ENCODE measurements at regions not wholly inside any gene's neighbourhood (a gene's known extent, or its start where the extent isn't known, plus 50 kb on each side); places are given as distances from the start of the nearest gene placed in this dataset.

- no peak for DNase-seq
These were observed 96.8 kb upstream of the AGR3 start for GRCh38 chr7:16978358-16979244.

DNA sequence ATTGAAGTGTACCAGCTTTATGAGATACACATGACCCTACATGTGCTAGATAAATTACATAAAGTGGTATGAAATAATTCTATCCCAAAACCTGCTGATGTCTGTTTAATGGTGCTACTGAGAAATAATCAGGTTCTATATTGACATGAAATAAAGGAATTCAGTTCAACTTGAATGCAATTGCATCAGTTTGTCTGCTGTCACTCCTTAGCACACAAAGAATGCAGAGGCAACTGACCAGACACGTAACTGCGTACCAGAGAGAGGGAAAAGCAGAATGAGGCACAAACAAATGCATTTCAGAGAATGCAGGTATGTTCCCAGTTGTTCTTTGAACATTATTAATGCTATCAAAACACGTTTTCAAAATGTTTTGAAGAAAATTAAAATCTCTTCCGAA is 98.8 kb upstream of the AGR3 start:
- DNase-seq, result no peak

DNA sequence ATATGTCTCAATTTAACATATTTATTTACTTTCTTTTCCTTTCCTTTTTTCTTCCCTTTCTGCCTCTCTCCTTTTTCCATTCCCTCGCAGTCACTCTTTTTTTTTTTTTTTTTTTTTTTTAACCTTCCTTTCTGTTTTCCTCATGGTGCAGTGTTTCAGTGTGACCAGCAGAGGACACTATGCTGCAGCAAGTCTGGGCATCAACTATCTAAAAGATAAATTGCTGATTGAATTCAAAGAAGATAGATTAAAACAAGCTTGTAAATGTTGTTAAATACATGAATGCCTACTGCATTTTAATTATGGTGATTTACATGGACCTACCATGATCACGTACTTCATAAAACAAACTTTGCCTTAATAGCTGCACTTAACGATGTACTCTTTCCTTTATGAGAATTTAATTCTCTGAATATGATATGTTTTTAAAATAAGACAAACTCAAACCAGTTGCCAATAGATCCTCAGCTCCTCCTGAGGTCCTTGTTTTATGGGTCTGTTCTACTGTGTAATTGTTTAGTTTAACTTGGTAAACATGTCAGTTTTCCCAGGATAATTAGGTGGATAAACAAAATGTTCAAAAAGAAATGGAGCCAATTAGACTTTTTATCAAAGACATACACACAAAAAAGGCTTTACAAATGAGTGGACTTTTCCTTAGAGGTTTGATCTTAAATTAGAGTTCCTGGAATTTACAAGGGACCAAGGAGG is 101.0 kb upstream of the AGR3 start:
- DNase-seq, result peak; percentile 55 to 56

GRCh38 chr7:16984375-16984774 is 102.6 kb upstream of the AGR3 start:
- no peak for DNase-seq

DNA sequence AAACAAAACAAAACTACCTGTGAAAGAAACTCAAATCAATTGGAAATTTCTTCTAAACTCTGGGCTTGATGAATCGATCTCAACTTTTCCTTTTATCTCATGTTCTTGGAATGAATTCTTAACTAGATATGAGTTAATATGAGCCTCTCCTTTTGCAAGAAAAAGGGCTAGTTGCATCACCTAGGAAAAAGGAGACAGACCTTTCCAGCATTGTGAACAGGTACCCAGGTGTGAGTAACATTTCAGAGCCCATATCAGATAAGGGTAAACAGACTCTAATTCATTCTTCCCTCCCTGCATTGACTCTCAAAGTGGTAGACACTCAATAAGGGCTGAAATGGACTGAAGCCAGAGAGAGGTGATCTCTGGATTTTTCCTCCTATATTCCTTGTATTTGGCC is 103.8 kb upstream of the AGR3 start:
- DNase-seq, result no peak

DNA sequence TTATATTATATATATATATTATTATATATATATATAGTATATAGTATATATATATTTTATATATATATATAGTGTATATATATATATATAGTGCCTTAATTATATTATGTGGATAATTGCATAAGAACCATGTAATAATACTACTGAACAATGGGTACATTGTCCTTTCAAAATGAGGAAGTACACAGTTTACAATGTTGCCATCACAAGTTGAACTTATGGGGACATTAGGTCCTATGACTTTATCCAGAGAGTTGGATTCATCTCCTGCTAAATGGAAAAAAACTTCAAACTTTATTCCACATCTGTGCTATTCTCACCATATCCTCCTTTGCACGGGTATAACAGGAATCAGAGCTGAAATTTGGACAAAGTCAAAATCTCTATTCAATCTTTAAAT is 105.0 kb upstream of the AGR3 start:
- no peak for DNase-seq

DNA sequence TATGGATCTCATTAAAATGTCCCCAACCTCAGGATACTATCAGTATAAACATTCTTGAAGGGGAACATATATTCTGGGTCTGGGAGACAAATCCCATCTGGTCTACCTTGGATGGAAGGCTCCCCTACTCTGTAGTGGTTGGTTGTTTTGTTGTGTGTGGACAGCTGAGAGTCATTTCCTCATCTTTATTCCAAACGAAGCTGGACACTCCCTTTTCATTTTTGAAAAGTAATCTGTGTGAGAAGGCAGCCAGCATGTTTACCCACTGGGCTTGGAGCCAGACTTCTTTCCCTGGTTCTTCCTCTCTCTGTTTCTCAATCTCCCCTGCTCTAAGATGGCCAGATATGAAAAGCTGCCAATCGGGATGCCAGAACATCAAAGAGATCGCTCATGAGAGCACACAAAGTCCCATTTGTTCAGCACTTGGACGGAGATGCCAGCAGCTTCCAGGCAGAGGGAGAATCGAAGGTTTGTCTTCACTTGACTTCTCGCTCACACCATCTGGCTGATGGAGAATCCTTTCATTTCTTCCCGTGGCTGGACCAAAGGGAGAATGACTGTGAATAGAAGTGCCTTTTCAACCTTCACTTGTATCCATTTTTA is 108.1 kb upstream of the AGR3 start:
- DNase-seq, result peak; percentile 76 to 86

- DNase-seq, result no peak
These were observed 109.8 kb upstream of the AGR3 start for GRCh38 chr7:16991551-16991950.

- DNase-seq, result no peak
These were observed 111.8 kb upstream of the AGR3 start for GRCh38 chr7:16993543-16993942.

DNA sequence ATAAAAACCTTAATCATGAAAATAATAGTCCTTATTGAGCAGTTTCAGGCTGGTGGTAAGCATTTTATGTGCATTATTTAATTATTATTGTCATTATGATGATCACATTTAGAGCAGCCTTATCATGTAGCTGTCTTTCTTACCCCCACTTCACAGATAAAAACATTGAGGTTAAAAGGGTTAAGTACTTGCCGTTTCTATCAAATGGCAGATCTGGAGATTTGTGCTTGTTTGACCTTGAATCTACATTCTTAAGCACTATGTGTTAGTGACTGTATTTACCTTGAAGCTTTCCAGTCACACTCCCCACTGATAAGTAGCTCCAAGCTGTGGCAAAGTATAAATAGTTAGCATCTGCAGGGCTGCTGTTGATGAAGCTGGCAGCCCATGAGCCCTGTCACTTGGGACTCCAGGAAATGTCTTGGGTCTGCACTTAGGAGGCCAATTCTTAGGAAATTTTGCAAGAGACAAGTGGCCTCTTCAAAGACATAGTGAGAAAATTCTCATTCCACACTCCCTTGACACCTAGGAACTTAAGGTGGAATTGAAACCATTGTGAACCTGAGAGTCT is 116.8 kb upstream of the AGR3 start:
- no peak for DNase-seq

GRCh38 chr7:16999541-17000267 is 117.9 kb upstream of the AGR3 start:
- no peak for DNase-seq

DNA sequence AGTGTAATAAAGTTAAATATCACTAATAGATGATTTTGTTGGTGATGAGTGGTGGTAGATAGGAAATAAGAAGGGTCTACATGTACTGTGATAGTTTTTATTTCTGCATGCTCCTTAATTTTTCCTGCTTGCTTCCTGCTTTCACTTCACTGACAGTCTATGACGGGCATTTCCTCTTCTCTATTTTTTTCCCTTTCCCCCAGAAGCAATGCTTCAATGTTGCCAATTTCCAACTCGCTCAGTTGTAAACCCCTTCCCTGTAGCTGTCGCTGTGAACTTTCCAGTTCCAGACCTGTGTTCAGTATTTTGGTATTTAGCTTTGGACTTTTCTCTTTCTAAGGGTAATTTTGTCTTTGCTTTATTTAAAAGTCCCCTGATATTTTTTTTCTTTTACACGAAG is 123.5 kb upstream of the AGR3 start:
- DNase-seq, result no peak

DNA sequence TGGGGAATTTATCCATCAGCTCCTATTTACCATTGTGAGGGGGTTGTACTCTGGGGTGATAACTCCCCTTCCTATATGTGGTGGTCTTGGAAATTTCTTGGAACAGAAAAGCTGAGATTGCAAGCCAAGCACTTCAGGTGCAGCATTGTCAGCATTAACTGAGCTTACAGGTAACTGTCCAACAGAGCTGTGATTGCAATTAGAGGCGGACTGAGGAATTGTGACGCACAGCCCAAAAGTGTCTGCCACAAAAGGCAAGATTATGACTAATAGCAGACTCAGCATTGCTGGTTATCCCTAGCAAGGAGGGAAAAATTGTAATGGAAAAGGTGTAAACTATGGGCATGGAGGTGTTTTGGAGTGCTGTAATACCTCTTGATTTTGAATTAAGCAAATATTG is 126.1 kb upstream of the AGR3 start:
- no peak for DNase-seq

DNA sequence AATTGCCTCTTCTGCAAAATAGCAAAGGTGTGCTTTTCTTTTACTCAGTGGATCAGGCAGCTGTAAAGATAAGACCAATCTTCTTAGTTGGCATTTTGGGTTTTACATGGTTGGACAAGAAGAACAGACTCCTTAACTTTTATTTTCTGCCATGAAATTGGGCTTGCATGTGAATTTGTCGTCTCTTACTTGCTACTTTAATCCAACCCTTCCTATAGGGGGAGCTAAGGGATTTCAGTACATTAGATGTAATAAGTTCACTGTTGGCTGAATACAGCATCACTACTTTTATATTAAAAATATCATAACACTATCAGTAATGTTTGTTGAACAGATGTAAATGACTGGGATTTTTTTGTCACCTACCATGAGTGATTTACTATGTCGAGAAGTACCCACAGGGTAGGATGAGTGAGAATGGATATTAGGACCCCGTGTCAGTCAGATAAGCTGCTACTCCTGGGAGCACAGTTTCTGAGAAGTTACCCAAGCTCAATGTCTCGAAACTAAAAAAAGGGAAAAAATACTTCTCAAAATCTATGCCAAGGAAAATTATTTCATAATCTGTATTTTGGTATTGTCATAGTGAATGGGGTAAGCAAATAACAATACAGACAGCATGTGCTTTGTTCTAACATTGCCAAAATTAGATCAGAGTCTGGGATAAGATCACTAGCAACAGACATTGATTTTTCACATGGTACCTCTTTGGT is 127.4 kb upstream of the AGR3 start:
- peak in 1 of 2 experiments; percentile 21 for DNase-seq

DNA sequence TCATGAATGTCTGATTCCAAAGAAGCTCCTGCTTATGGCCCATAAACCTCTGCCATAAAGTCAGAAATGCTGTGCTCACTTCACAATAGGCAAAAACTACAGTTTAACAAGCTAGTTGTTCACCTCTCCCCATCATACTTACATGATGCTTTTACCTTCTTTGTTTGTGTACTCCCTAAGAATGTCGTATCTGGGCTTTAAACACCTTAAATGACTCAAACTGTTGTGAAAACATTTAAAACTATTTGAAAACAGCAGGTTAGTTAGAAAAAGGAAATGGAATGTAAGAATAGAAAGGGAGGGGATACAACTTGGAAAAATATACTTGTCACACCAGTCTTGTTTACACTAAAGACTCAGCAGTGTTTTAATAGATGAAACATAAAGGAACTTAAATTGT is 128.2 kb upstream of the AGR3 start:
- no peak for DNase-seq

DNA sequence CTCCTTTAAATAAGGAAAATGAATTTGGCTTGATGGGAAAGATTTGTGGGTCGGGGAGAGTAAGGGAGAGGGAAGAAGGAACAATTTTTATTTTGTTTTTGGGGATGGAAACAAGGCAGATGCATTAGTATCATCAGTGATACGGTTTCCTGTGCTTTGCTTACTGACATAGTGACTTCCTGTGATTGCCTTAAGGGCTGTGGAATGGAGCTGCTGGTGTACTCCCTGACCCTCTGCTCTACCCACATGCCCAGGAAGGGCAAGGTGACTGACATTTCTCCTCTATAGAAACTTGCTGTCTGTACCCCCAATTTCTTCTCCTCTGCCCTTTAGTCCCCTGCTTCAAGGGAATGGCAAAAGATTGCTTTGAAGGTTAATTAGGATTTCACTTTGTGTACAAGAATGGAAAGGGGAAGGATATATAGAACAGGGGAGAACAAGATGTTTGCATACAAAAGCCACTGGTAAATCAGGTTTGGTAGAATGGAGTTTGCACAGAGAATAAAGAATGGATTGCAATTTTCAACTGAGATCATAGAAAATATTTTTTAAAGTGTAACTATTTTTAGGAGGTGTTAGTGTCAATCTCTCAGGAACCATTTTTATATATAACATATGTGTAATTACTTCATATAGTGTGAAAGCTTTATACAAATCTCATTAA is 129.0 kb upstream of the AGR3 start:
- DNase-seq, result no peak

GRCh38 chr7:17013204-17013603 is 131.4 kb upstream of the AGR3 start:
- no peak for DNase-seq

GRCh38 chr7:17014686-17015085 is 132.9 kb upstream of the AGR3 start:
- DNase-seq, result no peak

- no peak for DNase-seq
These were observed 133.8 kb upstream of the AGR3 start for GRCh38 chr7:17015598-17016031.

DNA sequence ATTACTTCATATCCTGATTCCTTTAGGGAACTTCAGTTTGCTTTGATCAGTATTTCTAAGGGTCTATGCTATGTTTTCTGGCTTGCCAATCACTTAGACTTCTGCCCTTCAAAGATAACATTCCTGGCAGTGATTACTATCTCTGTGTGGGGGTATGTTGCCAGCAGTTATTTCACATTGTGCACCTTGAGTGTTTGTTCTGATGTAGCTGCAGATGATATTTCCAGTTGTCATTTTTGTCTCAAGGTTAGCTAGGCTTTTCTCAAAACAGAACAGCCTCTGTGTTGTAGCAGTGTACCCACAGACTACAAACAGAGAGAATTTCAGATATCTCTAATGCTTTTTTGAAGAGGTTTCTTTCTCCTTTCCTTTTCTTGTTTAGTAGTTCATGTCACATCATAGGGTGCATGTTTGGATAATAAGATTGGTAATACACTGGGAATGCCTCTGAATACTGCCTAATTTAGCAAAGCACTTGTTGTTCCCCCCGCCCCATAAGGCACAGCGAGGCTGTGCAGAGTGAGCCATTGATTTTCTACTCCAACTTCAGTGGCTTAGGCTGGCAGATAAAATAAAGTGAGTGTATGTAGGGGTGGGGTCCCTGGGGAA is 134.7 kb upstream of the AGR3 start:
- no peak for DNase-seq

DNA sequence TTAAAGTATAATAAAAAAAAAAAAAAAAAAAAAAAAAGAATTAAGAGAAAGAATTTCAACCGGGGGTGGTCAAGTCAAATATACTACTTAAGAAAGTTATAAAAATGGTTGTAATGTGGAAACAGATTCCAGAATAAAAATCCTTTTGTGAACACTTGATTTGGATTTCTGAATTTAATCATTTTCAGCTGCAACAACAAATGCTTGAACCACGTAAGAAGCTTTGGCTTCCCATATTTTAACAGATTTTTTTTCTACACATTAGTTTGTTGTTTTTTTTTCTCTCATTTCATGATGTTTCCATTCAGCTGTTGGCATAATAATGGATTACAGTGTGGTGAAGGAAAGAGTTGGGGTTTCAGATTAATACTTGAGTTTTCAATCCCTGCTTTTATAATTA is 137.3 kb upstream of the AGR3 start:
- DNase-seq, result no peak
